ENCODE measurements at regions not wholly inside any gene's neighbourhood (a gene's known extent, or its start where the extent isn't known, plus 50 kb on each side); places are given as distances from the start of the nearest gene placed in this dataset.
"Not testable (repeated sequence)": the region's sequence is repeated elsewhere in the genome, so short reads cannot be mapped to it uniquely, and the experiment has no call there.

- peak; percentile 36 for DNase-seq (ENCODE audit: low read depth)
These were observed 51.5 kb downstream of the PPIAL4A start for GRCh38 chr1:120941066-120941465.

GRCh38 chr1:120941836-120942217 lies 52.3 kb downstream of the PPIAL4A start:
- DNase-seq (ENCODE audit: low read depth), result not testable (repeated sequence)
- peak overlapping the region; percentile 40 for H3K4me3 ChIP-seq (ENCODE audit: low read depth, low read length)

More at GRCh38 chr1:120941066-120941465, 51.5 kb downstream of the PPIAL4A start:
- not testable (repeated sequence) for H3K4me3 ChIP-seq (ENCODE audit: low read depth, low read length)

- DNase-seq (ENCODE audit: low read depth), result peak; percentile 89
- peak; percentile 97 for TF ChIP-seq POLR2A (IDR thresholded peaks at IDR 0.05; ENCODE audit: extremely low read depth, insufficient read length)
- peak overlapping the region; percentile 53 for H3K4me3 ChIP-seq (ENCODE audit: low read depth, low read length)
These were observed 52.8 kb downstream of the PPIAL4A start for GRCh38 chr1:120942218-120942944.

- not testable (repeated sequence) for DNase-seq (ENCODE audit: low read depth); H3K4me3 ChIP-seq (ENCODE audit: low read depth, low read length)
These were observed 53.4 kb downstream of the PPIAL4A start for GRCh38 chr1:120942945-120943319.

GRCh38 chr1:120944691-120945090 lies 55.1 kb downstream of the PPIAL4A start:
- DNase-seq (ENCODE audit: low read depth), result peak; percentile 31
- H3K4me3 ChIP-seq (ENCODE audit: low read depth, low read length), result not testable (repeated sequence)

GRCh38 chr1:120945122-120945521 lies 55.6 kb downstream of the PPIAL4A start:
- H3K4me3 ChIP-seq (ENCODE audit: low read depth, low read length), result not testable (repeated sequence)
- peak; percentile 81 for DNase-seq (ENCODE audit: low read depth)

GRCh38 chr1:120947114-120947513 lies 57.5 kb downstream of the PPIAL4A start:
- not testable (repeated sequence) for DNase-seq (ENCODE audit: low read depth)

GRCh38 chr1:120949724-120950123 lies 60.2 kb downstream of the PPIAL4A start:
- DNase-seq (ENCODE audit: low read depth), result not testable (repeated sequence)

More at GRCh38 chr1:120947114-120947513, 57.5 kb downstream of the PPIAL4A start:
- not testable (repeated sequence) for H3K4me3 ChIP-seq (ENCODE audit: low read depth, low read length)

GRCh38 chr1:120950633-120951032 lies 61.1 kb downstream of the PPIAL4A start:
- not testable (repeated sequence) for H3K4me3 ChIP-seq (ENCODE audit: low read depth, low read length); DNase-seq (ENCODE audit: low read depth)

More at GRCh38 chr1:120949724-120950123, 60.2 kb downstream of the PPIAL4A start:
- not testable (repeated sequence) for H3K4me3 ChIP-seq (ENCODE audit: low read depth, low read length)

GRCh38 chr1:120951100-120951499 lies 61.5 kb downstream of the PPIAL4A start:
- not testable (repeated sequence) for DNase-seq (ENCODE audit: low read depth); H3K4me3 ChIP-seq (ENCODE audit: low read depth, low read length)

- DNase-seq (ENCODE audit: low read depth); H3K4me3 ChIP-seq (ENCODE audit: low read depth, low read length): not testable (repeated sequence)
These were observed 62.8 kb downstream of the PPIAL4A start for GRCh38 chr1:120952207-120952870.

GRCh38 chr1:120952871-120953265 lies 63.3 kb downstream of the PPIAL4A start:
- not testable (repeated sequence) for H3K4me3 ChIP-seq (ENCODE audit: low read depth, low read length); DNase-seq (ENCODE audit: low read depth)

- no peak for DNase-seq (ENCODE audit: low read depth)
These were observed 65.2 kb downstream of the PPIAL4A start for GRCh38 chr1:120954736-120955135.

GRCh38 chr1:120955961-120956360 lies 66.4 kb downstream of the PPIAL4A start:
- H3K4me3 ChIP-seq (ENCODE audit: low read depth, low read length), result not testable (repeated sequence)

More at GRCh38 chr1:120954736-120955135, 65.2 kb downstream of the PPIAL4A start:
- no peak for TF ChIP-seq CTCF (IDR thresholded peaks at IDR 0.05; ENCODE audit: low read depth, low read length)
- no peak for TF ChIP-seq MYC (IDR thresholded peaks at IDR 0.05; ENCODE audit: low read depth, low read length)
- TF ChIP-seq POLR2A (IDR thresholded peaks at IDR 0.05; ENCODE audit: extremely low read depth, insufficient read length), result no peak
- TF ChIP-seq MAX (IDR thresholded peaks at IDR 0.05; ENCODE audit: low read depth, low read length), result no peak
- no peak overlapping the region for H3K4me3 ChIP-seq (ENCODE audit: low read depth, low read length)

GRCh38 chr1:120966018-120966417 lies 76.4 kb downstream of the PPIAL4A start:
- not testable (repeated sequence) for H3K4me3 ChIP-seq (ENCODE audit: low read depth, low read length); DNase-seq (ENCODE audit: low read depth)

More at GRCh38 chr1:120955961-120956360, 66.4 kb downstream of the PPIAL4A start:
- not testable (repeated sequence) for DNase-seq (ENCODE audit: low read depth)

- peak; percentile 50 for DNase-seq (ENCODE audit: low read depth)
- H3K4me3 ChIP-seq (ENCODE audit: low read depth, low read length), result not testable (repeated sequence)
These were observed 83.3 kb downstream of the PPIAL4A start for GRCh38 chr1:120972863-120973262.

- not testable (repeated sequence) for H3K4me3 ChIP-seq (ENCODE audit: low read depth, low read length); DNase-seq (ENCODE audit: low read depth)
These were observed 84.3 kb downstream of the PPIAL4A start for GRCh38 chr1:120973836-120974235.
